Kidney capillary endothelial cell (primary cell): ENCODE measurements at regions not wholly inside any gene's neighbourhood (a gene's known extent, or its start where the extent isn't known, plus 50 kb on each side); places are given as distances from the start of the nearest gene placed in this dataset.
"Not testable (repeated sequence)": the region's sequence is repeated elsewhere in the genome, so short reads cannot be mapped to it uniquely, and the experiment has no call there.

Experiments used
- DNase-seq: peaks from one replicate; pipeline ENCODE4 v3.0.0-alpha.2; 2018; ENCODE audit warnings: low spot score

- no peak for DNase-seq
Observed at GRCh38 chrX:74180716-74181115, 123.3 kb upstream of the ZCCHC13 start.

- DNase-seq = no peak
Observed at GRCh38 chrX:74179990-74180389, 124.0 kb upstream of the ZCCHC13 start.

GRCh38 chrX:74179499-74179898 lies 124.5 kb upstream of the ZCCHC13 start:
- DNase-seq = no peak

GRCh38 chrX:74179071-74179470 lies 124.9 kb upstream of the ZCCHC13 start:
- DNase-seq = no peak

- no peak for DNase-seq
Observed at GRCh38 chrX:74178536-74178935, 125.4 kb upstream of the ZCCHC13 start.

DNA sequence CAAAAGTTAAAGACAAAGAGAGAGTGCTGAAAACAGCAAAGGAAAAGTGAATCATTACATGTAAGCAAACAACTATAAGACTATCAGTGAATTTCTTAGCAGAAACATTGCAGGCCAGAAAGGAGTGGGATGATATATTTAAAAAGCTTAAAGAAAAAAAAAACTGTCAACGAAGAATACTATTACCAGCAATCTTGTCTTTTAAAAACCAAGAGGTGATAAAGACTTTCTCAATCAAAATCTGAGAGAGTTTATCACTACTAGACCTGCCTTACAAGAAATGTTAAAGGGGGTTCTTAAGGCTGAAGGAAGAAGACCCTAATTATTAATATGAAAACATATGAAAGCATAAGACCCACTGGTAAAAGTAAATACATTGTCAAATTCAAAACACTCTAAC lies 132.5 kb upstream of the ZCCHC13 start:
- no peak for DNase-seq

DNA sequence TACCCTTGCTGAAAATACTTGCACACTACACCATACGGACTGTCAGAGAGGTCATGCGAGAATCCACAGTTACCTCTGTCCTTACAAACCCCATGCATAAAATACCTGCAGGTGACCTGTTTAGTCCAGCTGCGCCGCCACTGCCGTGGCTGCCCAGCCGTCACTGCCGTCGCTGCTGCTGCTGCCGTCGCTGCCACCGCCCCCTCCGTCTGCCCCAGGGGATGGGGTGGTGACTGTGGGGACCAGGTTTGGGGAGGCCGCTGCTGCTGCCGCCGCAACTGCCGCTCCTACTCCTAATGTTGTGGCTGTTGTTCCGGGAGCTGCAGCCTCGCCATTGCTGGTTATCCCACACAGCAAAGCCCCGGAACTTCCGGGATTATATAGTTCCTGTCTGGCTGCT lies 141.8 kb upstream of the ZCCHC13 start:
- DNase-seq = no peak

- no peak for DNase-seq
Observed at GRCh38 chrX:74160816-74161215, 143.2 kb upstream of the ZCCHC13 start.

GRCh38 chrX:74160358-74160757 lies 143.6 kb upstream of the ZCCHC13 start:
- no peak for DNase-seq

DNA sequence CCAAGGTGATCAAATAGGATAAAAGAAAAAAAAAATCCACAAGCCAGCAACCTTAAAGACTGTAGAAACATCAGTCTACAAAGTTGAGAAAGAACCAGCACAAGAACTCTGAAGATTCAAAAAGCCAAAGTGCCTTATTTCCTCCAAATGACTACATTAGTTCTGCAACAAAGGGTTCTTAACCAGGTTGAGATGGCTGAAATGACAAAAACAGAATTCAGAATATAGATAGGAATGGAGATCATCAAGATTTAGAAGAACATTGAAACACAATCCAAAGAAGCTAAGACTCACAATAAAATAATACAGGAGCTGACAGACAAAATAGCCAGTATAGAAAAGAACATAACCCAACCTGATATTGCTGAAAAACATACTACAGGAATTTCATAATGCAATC lies 156.5 kb upstream of the ZCCHC13 start:
- no peak for DNase-seq

DNA sequence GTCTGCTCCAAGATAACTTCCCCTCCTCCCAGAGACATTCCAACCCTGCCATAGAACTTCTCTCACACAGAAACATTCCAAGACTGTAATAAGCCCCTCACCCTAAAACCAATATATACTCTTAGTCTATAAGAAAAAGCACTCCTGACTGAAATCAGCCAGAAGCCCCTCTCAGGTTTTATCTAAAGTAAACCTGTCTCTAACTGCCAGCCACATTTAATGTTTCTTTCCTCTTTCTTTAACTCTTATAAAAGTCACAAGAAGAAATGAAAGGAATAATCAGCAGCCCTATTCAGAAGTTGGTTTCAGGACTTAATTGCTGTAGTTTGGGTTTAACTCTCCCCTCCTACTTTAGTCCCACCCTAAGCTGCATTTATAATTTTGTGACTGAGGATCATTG lies 165.0 kb upstream of the ZCCHC13 start:
- DNase-seq = no peak

- DNase-seq = peak; percentile 56
Observed at GRCh38 chrX:74133156-74133796, 170.7 kb upstream of the ZCCHC13 start.

GRCh38 chrX:74132280-74132679 lies 171.7 kb upstream of the ZCCHC13 start:
- DNase-seq = no peak

GRCh38 chrX:74119016-74119910 lies 184.7 kb upstream of the ZCCHC13 start:
- DNase-seq = peak; percentile 5

GRCh38 chrX:74117962-74118902 lies 185.7 kb upstream of the ZCCHC13 start:
- DNase-seq = no peak

- no peak for DNase-seq
Observed at GRCh38 chrX:74111245-74111644, 192.7 kb upstream of the ZCCHC13 start.

- no peak for DNase-seq
Observed at GRCh38 chrX:74107666-74108065, 196.3 kb upstream of the ZCCHC13 start.

- DNase-seq = no peak
Observed at GRCh38 chrX:74104356-74105015, 199.5 kb upstream of the ZCCHC13 start.

- DNase-seq = not testable (repeated sequence)
Observed at GRCh38 chrX:74098407-74098806, 205.6 kb upstream of the ZCCHC13 start.

GRCh38 chrX:74090049-74090448 lies 213.9 kb upstream of the ZCCHC13 start:
- no peak for DNase-seq

DNA sequence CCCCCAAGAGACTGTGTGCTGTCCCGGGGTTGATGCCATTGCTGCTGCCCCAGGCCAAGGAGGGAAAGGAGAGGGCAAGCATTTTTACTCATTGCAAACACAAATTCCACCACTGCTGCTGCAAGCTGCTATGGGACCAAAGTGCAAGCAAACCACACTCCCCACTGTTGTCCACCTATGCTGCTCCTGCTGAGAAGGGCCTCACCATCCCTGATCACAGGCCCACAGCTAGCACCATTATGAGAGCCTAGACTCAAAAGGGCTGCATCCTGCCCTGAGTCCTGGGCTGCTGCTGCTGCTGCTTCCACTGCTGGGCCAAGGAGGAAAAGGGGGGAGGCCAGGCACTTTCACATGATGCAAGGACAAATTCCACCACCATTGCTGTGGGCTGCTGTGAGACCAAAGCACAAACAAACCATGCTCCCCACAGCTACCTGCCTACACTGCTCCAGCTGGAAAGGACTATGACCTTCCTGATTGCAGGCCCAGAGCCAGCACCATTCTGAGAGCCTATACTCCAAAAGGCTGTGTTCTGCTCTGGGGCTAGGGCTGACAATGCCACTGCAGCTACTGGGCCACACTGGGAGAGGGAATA lies 218.2 kb upstream of the ZCCHC13 start:
- DNase-seq = no peak
